ENCODE measurements at regions not wholly inside any gene's neighbourhood (a gene's known extent, or its start where the extent isn't known, plus 50 kb on each side); places are given as distances from the start of the nearest gene placed in this dataset.

GRCh38 chr15:61319892-61320291, 90.8 kb upstream of the RORA start:
- TF ChIP-seq CTCF (IDR thresholded peaks at IDR 0.05) (no peak), POLR2A (IDR thresholded peaks at IDR 0.05) (no peak)

All from uterus (tissue), 2 donors.